Osteoblast (primary cell): ENCODE measurements at regions not wholly inside any gene's neighbourhood (a gene's known extent, or its start where the extent isn't known, plus 50 kb on each side); places are given as distances from the start of the nearest gene placed in this dataset.

Experiments used
- DNase-seq: peaks from one replicate; pipeline ENCODE4 v3.0.0; 2011; ENCODE audit warnings: low spot score, mixed read lengths; ENCODE audit not compliant: insufficient read length; ENCODE audit errors: missing footprints
- H2AFZ ChIP-seq: 2 replicates; pipeline ENCODE4 v1.6.0; 2011; ENCODE audit warnings: mild to moderate bottlenecking, low read length
- H3K27ac ChIP-seq: 2 replicates; pipeline ENCODE4 v1.5.1; 2011; ENCODE audit warnings: mild to moderate bottlenecking, low read depth, low read length, moderate library complexity
- H3K27me3 ChIP-seq: 2 replicates; pipeline ENCODE4 v1.6.0; 2012; ENCODE audit warnings: mild to moderate bottlenecking, control low read depth, inconsistent platforms, low read length, moderate library complexity; ENCODE audit not compliant: insufficient read depth
- H3K36me3 ChIP-seq: 2 replicates; pipeline ENCODE4 v1.5.1; 2011; ENCODE audit warnings: mild to moderate bottlenecking, low read length, control low read depth, moderate library complexity; ENCODE audit not compliant: insufficient read depth
- H3K4me1 ChIP-seq: 2 replicates; pipeline ENCODE4 v1.5.1; 2011; ENCODE audit warnings: mild to moderate bottlenecking, low read length, control low read depth, moderate library complexity; ENCODE audit not compliant: insufficient read depth
- H3K4me2 ChIP-seq: 2 replicates; pipeline ENCODE4 v1.6.0; 2011; ENCODE audit warnings: mild to moderate bottlenecking, low read length; ENCODE audit not compliant: insufficient read depth
- H3K4me3 ChIP-seq: fragments of 200-600 bp; sonication (generic); 3 replicates; pipeline ENCODE4 v1.5.1; 2012; ENCODE audit warnings: mild to moderate bottlenecking, low read length, inconsistent platforms; ENCODE audit not compliant: insufficient read depth
- H3K79me2 ChIP-seq: 2 replicates; pipeline ENCODE4 v1.6.0; 2012; ENCODE audit warnings: mild to moderate bottlenecking, low read length, control low read depth, inconsistent platforms; ENCODE audit not compliant: insufficient read depth
- H3K9me3 ChIP-seq: 2 replicates; pipeline ENCODE4 v1.5.1; 2011; ENCODE audit warnings: low read depth, low read length, control low read depth
- H4K20me1 ChIP-seq: 2 replicates; pipeline ENCODE4 v1.6.0; 2012; ENCODE audit warnings: mild to moderate bottlenecking, low read length, control low read depth; ENCODE audit not compliant: insufficient read depth
- TF ChIP-seq, protein P1 (sequence below): IDR thresholded peaks from 2 replicates; pipeline ENCODE4 v1.5.1; 2011; ENCODE audit warnings: mild to moderate bottlenecking, low read depth, low read length, moderate library complexity; ENCODE audit errors: extremely low read depth

DNA sequence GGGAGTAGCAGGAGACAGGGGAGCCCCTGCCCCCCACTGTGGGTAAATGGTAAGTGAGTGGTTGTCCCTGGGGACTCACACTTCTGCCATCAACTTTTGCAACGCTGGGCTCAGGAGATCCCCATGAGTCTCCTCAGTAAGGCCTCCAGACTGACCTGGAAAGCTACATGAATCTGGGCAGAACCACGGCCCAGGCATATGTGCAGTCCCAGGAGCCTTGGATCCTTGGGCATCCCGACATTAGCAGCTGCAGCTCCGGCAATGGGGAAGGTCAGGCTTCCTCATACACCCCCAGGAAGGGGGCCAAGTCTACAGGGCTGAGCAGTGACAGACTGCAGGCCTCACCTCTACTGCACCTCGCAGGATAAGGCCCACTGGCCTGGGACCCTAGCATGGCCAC lies 868.7 kb upstream of the ADGRL4 start:
- H3K36me3 ChIP-seq, result no peaks in the 10 kb centered on the region
- no peak overlapping the region for H3K27ac ChIP-seq
- TF ChIP-seq, protein P1, sequence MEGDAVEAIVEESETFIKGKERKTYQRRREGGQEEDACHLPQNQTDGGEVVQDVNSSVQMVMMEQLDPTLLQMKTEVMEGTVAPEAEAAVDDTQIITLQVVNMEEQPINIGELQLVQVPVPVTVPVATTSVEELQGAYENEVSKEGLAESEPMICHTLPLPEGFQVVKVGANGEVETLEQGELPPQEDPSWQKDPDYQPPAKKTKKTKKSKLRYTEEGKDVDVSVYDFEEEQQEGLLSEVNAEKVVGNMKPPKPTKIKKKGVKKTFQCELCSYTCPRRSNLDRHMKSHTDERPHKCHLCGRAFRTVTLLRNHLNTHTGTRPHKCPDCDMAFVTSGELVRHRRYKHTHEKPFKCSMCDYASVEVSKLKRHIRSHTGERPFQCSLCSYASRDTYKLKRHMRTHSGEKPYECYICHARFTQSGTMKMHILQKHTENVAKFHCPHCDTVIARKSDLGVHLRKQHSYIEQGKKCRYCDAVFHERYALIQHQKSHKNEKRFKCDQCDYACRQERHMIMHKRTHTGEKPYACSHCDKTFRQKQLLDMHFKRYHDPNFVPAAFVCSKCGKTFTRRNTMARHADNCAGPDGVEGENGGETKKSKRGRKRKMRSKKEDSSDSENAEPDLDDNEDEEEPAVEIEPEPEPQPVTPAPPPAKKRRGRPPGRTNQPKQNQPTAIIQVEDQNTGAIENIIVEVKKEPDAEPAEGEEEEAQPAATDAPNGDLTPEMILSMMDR, result no peak
- H3K4me2 ChIP-seq, result no peak overlapping the region
- no peaks in the 10 kb centered on the region for H4K20me1 ChIP-seq
- H3K79me2 ChIP-seq, result no peaks in the 10 kb centered on the region
- peaks cover 2% of the 10 kb centered on the region for H3K9me3 ChIP-seq
- H2AFZ ChIP-seq, result no peak overlapping the region
- no peak overlapping the region for H3K4me3 ChIP-seq
- DNase-seq, result no peak
- H3K4me1 ChIP-seq, result no peaks in the 10 kb centered on the region
- no peaks in the 10 kb centered on the region for H3K27me3 ChIP-seq

DNA sequence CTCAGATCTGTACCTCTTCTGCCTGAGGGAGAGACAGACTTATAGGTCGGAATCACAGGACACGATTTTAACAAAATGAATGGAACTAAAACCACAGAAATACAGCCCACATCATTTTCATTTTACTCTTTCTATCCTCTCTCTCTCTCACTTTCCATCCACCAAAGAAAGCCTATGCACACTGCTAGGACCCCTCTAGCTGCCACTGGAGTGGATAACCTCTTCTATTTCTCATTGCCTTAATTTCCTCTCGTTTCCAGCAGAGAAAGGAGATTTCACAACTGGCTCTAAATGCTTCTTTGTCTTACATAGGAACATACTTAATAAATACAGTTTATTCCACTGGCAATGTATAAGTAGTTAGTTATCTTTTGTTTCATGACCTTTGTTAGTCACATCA lies 867.8 kb upstream of the ADGRL4 start:
- no peak overlapping the region for H2AFZ ChIP-seq
- no peak overlapping the region for H3K27ac ChIP-seq
- H3K4me2 ChIP-seq, result no peak overlapping the region
- H3K36me3 ChIP-seq, result no peaks in the 10 kb centered on the region
- H4K20me1 ChIP-seq, result no peaks in the 10 kb centered on the region
- H3K4me3 ChIP-seq, result no peak overlapping the region
- H3K4me1 ChIP-seq, result no peaks in the 10 kb centered on the region
- no peaks in the 10 kb centered on the region for H3K27me3 ChIP-seq
- H3K79me2 ChIP-seq, result no peaks in the 10 kb centered on the region
- H3K9me3 ChIP-seq, result peaks cover 2% of the 10 kb centered on the region
- TF ChIP-seq, protein P1, result no peak
- DNase-seq, result peak; percentile 35

DNA sequence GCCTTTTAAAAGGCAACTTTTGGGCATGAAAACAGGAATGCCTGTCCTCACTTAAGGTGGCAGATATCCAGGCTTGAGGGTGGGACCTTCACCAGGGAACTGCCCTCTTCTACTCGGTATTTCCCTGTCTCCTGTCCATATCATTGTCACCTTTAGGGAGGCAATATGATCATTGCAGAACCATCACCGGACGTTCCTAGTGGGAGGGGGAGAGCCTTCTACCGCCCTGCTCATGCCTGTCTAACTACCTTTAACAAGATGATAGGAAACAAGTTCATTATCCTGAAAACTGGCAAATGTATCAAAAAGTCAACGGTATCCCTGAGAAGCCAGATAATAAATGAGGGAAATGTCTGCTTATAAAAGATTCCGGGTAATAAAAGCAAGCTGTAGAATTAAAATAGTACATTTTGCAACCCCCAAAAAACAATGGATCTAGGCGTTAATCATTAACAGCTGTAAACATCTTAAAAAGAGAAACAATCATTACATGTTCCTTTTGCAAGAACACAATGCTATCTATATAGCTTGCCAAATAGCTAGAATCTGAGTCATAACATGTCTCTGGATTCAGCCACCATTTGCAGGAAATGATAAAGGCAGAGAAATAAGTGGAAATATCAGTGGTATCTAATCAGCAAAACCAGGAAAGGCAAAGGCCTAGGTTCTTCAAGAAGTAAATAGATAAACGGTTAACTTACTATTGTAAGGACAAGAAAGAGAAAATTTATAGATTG lies 852.9 kb upstream of the ADGRL4 start:
- Histone ChIP-seq H3K27ac (no peak overlapping the region), H4K20me1 (no peaks in the 10 kb centered on the region), H3K4me2 (no peak overlapping the region), H3K4me1 (no peaks in the 10 kb centered on the region), H3K27me3 (no peaks in the 10 kb centered on the region), H2AFZ (no peak overlapping the region), H3K36me3 (no peaks in the 10 kb centered on the region), H3K79me2 (no peaks in the 10 kb centered on the region), H3K9me3 (no peaks in the 10 kb centered on the region), H3K4me3 (no peak overlapping the region)
- TF ChIP-seq, protein P1, result no peak
- no peak for DNase-seq

GRCh38 chr1:79852004-79852403 lies 845.5 kb upstream of the ADGRL4 start:
- Histone ChIP-seq H3K79me2 (no peaks in the 10 kb centered on the region), H2AFZ (no peak overlapping the region), H3K9me3 (no peaks in the 10 kb centered on the region), H3K4me1 (no peaks in the 10 kb centered on the region), H3K4me2 (no peak overlapping the region), H3K36me3 (no peaks in the 10 kb centered on the region), H3K4me3 (no peak overlapping the region), H4K20me1 (no peaks in the 10 kb centered on the region), H3K27me3 (no peaks in the 10 kb centered on the region), H3K27ac (no peak overlapping the region)
- TF ChIP-seq, protein P1, result no peak
- DNase-seq, result no peak
